Endothelial cell of umbilical vein (primary cell): ENCODE measurements at regions not wholly inside any gene's neighbourhood (a gene's known extent, or its start where the extent isn't known, plus 50 kb on each side); places are given as distances from the start of the nearest gene placed in this dataset.

ENCODE experiments used
- BruUV-seq: library from RNA; stranded (reverse); fragments of 400-500 nt; replicated peaks from 2 replicates; lab custom pipeline; 2021; lab: Mats Ljungman, UMichigan
- CTCF ChIA-PET: fragments of 300-600, 350-600 bp; sonication (Branson Sonifier 250); formaldehyde crosslinking; loops from one replicate; lab custom pipeline; 2021; ENCODE audit warnings: antibody characterized with exemption, inconsistent platforms; lab: Charles Lee
- POLR2A ChIA-PET: fragments of 300-600, 350-600 bp; sonication (Branson Sonifier 250); formaldehyde crosslinking; loops from one replicate; lab custom pipeline; 2021; ENCODE audit warnings: antibody characterized with exemption, inconsistent platforms; lab: Charles Lee
- DNase-seq: peaks from one replicate; pipeline ENCODE4 v3.0.0-alpha.2; 2011; ENCODE audit warnings: low read depth, low spot score
- FAIRE-seq: peaks from 2 replicates; lab custom pipeline; 2011; peaks lifted over from hg19 to GRCh38; lab: Jason Lieb, UNC
- H2AFZ ChIP-seq: 2 replicates; pipeline ENCODE4 v1.6.0; 2012; ENCODE audit warnings: low read depth, low read length, control low read depth, inconsistent platforms
- H3K27ac ChIP-seq: 2 replicates; pipeline ENCODE4 v1.5.1; 2011; ENCODE audit warnings: low read depth, mild to moderate bottlenecking, control low read depth, low read length, moderate library complexity; ENCODE audit not compliant: insufficient read depth
- H3K27me3 ChIP-seq, 2 experiments: 2 replicates each; pipeline versions ENCODE4 v1.6.0 to v1.6.1; 2011; ENCODE audit warnings: low read length in 2 of 2, mixed read lengths in 1 of 2; ENCODE audit not compliant: control insufficient read depth in 2 of 2, insufficient read depth in 2 of 2
- H3K36me3 ChIP-seq, 2 experiments: 2 replicates in 1 of 2; 3 replicates in 1 of 2; pipeline ENCODE4 v1.5.1; 2011; ENCODE audit warnings: low read length in 2 of 2, mild to moderate bottlenecking in 1 of 2, moderate library complexity in 1 of 2; ENCODE audit not compliant: control insufficient read depth in 2 of 2, insufficient read depth in 2 of 2; ENCODE audit errors: extremely low read depth in 1 of 2
- H3K4me1 ChIP-seq: 3 replicates; pipeline ENCODE4 v1.5.1; 2011; ENCODE audit warnings: mild to moderate bottlenecking, low read length; ENCODE audit not compliant: control insufficient read depth, insufficient read depth; ENCODE audit errors: extremely low read depth
- H3K4me2 ChIP-seq: 2 replicates; pipeline ENCODE4 v1.6.1; 2011; ENCODE audit warnings: low read length, control low read depth, mixed read lengths; ENCODE audit not compliant: insufficient read depth
- H3K4me3 ChIP-seq, 3 experiments: fragments of 200-600 bp in 1 of 3; sonication (generic), shearing (Covaris generic) in 1 of 3; replicated peaks in 1 of 3; 2 replicates each; pipeline ENCODE4 v1.5.1; 2011 to 2016; ENCODE audit warnings: control low read depth in 3 of 3, low read length in 3 of 3, mild to moderate bottlenecking in 2 of 3, inconsistent platforms in 1 of 3, low read depth in 1 of 3, moderate library complexity in 1 of 3; ENCODE audit not compliant: insufficient read depth in 1 of 3
- H3K79me2 ChIP-seq: 2 replicates; pipeline ENCODE4 v1.6.0; 2012; ENCODE audit warnings: low read length, inconsistent platforms; ENCODE audit not compliant: control insufficient read depth, insufficient read depth
- H3K9ac ChIP-seq: replicated peaks from 2 replicates; pipeline ENCODE3; 2011; ENCODE audit warnings: low read length, control low read depth; ENCODE audit not compliant: insufficient read depth; ENCODE audit errors: extremely low read depth
- H3K9me1 ChIP-seq: replicated peaks from 3 replicates; pipeline ENCODE4 v1.6.0; 2011; ENCODE audit warnings: mild to moderate bottlenecking, low read length; ENCODE audit not compliant: control insufficient read depth, insufficient read depth; ENCODE audit errors: extremely low read depth
- H3K9me3 ChIP-seq: replicated peaks from 2 replicates; pipeline ENCODE4 v1.5.1; 2012; ENCODE audit warnings: low read length, inconsistent platforms; ENCODE audit not compliant: control insufficient read depth, insufficient read depth
- H4K20me1 ChIP-seq: replicated peaks from 2 replicates; pipeline ENCODE3; 2011; ENCODE audit warnings: mild to moderate bottlenecking, low read length; ENCODE audit not compliant: control insufficient read depth, insufficient read depth; ENCODE audit errors: extremely low read depth
- EZH2 ChIP-seq: IDR thresholded peaks from 2 replicates; pipeline ENCODE4 v1.6.1; 2012; ENCODE audit warnings: borderline replicate concordance, low read depth, mild to moderate bottlenecking, moderate library complexity, low read length, inconsistent platforms; ENCODE audit not compliant: severe bottlenecking
- FOS ChIP-seq: IDR thresholded peaks from 2 replicates; pipeline ENCODE4 v1.6.1; 2011; ENCODE audit warnings: mild to moderate bottlenecking, low read length, moderate library complexity, borderline replicate concordance; ENCODE audit not compliant: insufficient read depth
- GATA2 ChIP-seq: IDR thresholded peaks from 2 replicates; pipeline ENCODE4 v1.7.0; 2011; ENCODE audit warnings: low read depth, mild to moderate bottlenecking, moderate library complexity, mixed read lengths, low read length; ENCODE audit not compliant: insufficient read length, insufficient read depth
- JUN ChIP-seq: IDR thresholded peaks from 2 replicates; pipeline ENCODE4 v1.6.1; 2011; ENCODE audit warnings: borderline replicate concordance, low read depth; ENCODE audit not compliant: insufficient read length, insufficient read depth
- MYC ChIP-seq: IDR thresholded peaks from one replicate; pipeline ENCODE4 v1.6.1; 2011; ENCODE audit warnings: mild to moderate bottlenecking, low read depth, low read length
- POLR2A ChIP-seq: IDR thresholded peaks from 2 replicates; pipeline ENCODE4 v1.6.1; 2012; ENCODE audit warnings: low read depth, mild to moderate bottlenecking, control low read depth, low read length
- POLR2AphosphoS5 ChIP-seq: IDR thresholded peaks from 2 replicates; pipeline ENCODE4 v1.6.1; 2012; ENCODE audit warnings: low read depth, mild to moderate bottlenecking, control low read depth, low read length, moderate library complexity; ENCODE audit not compliant: insufficient read depth
- dilution Hi-C: fragments of 300-500 bp; cut with MboI; formaldehyde crosslinking; loops from one replicate; pipeline ENCODE4 v1.15.0; 2019; ENCODE audit warnings: low sequenced_read_pairs; ENCODE audit not compliant: extremely low pct_ligation_motif_present
- intact Hi-C: fragments of 100-400 bp; cut with micrococcal nuclease; formaldehyde crosslinking; loops from one replicate; pipeline ENCODE4 v1.10.0; 2022
- TF ChIP-seq, protein P1 (sequence below): IDR thresholded peaks from 2 replicates; pipeline ENCODE4 v1.6.1; 2011; ENCODE audit not compliant: insufficient read depth, insufficient read length
- TF ChIP-seq, protein P2 (sequence below), 2 donors: IDR thresholded peaks; 1 replicate in 1 of 2; 2 replicates in 1 of 2; pipeline ENCODE4 v1.5.1; 2011; ENCODE audit warnings: low read length in 2 of 2, mild to moderate bottlenecking in 2 of 2, moderate library complexity in 2 of 2, control low read depth in 1 of 2, inconsistent platforms in 1 of 2, low read depth in 1 of 2; ENCODE audit not compliant: insufficient read depth in 1 of 2; ENCODE audit errors: extremely low read depth in 1 of 2

DNA sequence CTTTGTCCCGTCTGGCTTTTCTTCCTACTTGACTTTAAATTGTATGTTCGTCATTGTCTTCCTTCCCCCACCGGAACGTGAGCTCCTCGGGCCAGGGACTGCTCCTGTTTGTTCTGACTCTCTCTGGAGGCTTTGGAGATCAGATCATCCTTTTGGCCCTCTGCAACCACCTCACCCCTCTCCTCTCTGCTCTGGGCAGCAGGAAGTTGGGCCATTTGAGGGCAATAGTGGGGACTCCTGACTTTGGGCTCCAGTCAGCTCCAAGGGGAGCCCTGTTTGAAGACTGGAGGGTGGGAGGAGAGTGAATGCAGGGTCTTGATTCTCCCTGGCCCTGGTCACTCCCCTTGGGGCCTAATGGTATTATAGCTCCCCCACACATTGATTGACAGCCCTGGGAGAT, 186.3 kb upstream of the B3GAT1 start:
- CTCF ChIA-PET, result no interaction called here
- H3K9me1 ChIP-seq, result no peaks in the 10 kb centered on the region

More for the DNA sequence above, 186.3 kb upstream of the B3GAT1 start:
- TF ChIP-seq, protein P1, sequence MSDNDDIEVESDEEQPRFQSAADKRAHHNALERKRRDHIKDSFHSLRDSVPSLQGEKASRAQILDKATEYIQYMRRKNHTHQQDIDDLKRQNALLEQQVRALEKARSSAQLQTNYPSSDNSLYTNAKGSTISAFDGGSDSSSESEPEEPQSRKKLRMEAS, result no peak
- TF ChIP-seq POLR2A (no peak), GATA2 (no peak), FOS (no peak), EZH2 (no peak), POLR2AphosphoS5 (no peak), JUN (no peak), MYC (no peak)
- TF ChIP-seq, protein P2, sequence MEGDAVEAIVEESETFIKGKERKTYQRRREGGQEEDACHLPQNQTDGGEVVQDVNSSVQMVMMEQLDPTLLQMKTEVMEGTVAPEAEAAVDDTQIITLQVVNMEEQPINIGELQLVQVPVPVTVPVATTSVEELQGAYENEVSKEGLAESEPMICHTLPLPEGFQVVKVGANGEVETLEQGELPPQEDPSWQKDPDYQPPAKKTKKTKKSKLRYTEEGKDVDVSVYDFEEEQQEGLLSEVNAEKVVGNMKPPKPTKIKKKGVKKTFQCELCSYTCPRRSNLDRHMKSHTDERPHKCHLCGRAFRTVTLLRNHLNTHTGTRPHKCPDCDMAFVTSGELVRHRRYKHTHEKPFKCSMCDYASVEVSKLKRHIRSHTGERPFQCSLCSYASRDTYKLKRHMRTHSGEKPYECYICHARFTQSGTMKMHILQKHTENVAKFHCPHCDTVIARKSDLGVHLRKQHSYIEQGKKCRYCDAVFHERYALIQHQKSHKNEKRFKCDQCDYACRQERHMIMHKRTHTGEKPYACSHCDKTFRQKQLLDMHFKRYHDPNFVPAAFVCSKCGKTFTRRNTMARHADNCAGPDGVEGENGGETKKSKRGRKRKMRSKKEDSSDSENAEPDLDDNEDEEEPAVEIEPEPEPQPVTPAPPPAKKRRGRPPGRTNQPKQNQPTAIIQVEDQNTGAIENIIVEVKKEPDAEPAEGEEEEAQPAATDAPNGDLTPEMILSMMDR (IDR thresholded peaks at IDR 0.05; ENCODE audit: extremely low read depth in 1 of 2, insufficient read depth in 1 of 2, low read depth in 1 of 2, low read length in 2 of 2), result no peak
- Histone ChIP-seq H3K9me3 (no peaks in the 10 kb centered on the region), H3K79me2 (no peaks in the 10 kb centered on the region), H3K4me3 (no peak overlapping the region), H3K4me1 (no peaks in the 10 kb centered on the region), H3K36me3 (no peaks in the 10 kb centered on the region), H3K27me3 (no peaks in the 10 kb centered on the region), H2AFZ (no peak overlapping the region), H3K9ac (no peak overlapping the region), H4K20me1 (no peaks in the 10 kb centered on the region), H3K4me2 (no peak overlapping the region), H3K27ac (no peak overlapping the region)
- no peak for DNase-seq
- dilution Hi-C loops (no loop called here), intact Hi-C loops (no loop called here)
- BruUV-seq, result no TSS peak
- no peak for FAIRE-seq
- POLR2A ChIA-PET, result no interaction called here
